RWPE1 (cell line): ENCODE measurements at regions not wholly inside any gene's neighbourhood (a gene's known extent, or its start where the extent isn't known, plus 50 kb on each side); places are given as distances from the start of the nearest gene placed in this dataset.
"Not testable (repeated sequence)": the region's sequence is repeated elsewhere in the genome, so short reads cannot be mapped to it uniquely, and the experiment has no call there.

Experiments
- CTCF ChIA-PET: fragments of 350-600 bp; sonication (Branson Sonifier 250); formaldehyde crosslinking; extraction: SDS; loops from one replicate; lab custom pipeline; 2021; lab: Yijun Ruan, JAX
- POLR2A ChIA-PET: fragments of 400-600 bp; formaldehyde crosslinking; extraction: SDS; loops from one replicate; lab custom pipeline; 2020; ENCODE audit warnings: antibody characterized with exemption; ENCODE audit not compliant: low non-redundant PET; lab: Yijun Ruan, JAX
- DNase-seq: peaks from one replicate; pipeline ENCODE4 v3.0.0; 2012; ENCODE audit warnings: low spot score
- H3K27ac ChIP-seq: fragments of 450-650 bp; 2 replicates; pipeline ENCODE4 v1.5.1; 2017
- CTCF ChIP-seq: fragments of 450-650 bp; conservative IDR thresholded peaks from 2 replicates; pipeline ENCODE4 v1.5.1; 2017; ENCODE audit warnings: low read depth, mild to moderate bottlenecking

DNA sequence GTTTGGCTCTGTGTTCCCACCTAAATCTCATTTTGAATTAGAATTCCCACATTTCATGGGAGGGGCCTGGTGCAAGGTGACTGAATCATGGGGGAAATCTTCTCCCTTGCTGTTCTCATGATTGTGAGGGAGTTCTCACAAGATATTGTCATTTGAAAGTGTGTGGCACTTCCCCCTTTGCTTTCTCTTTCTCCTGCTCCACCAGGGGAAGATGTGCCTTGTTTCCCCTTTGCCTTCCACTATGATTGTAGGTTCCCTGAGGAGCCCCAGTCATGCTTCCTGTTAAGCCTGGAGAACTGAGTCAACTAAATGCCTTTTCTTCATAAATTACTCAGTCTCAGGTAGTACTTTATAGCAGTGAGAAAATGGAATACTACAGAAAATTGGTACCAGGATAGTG is 157.2 kb upstream of the TPRG1 start:
- DNase-seq = no peak
- ChIA-PET CTCF (no interaction called here), POLR2A (no interaction called here)
- no peak for TF ChIP-seq CTCF
- no peak overlapping the region for H3K27ac ChIP-seq

DNA sequence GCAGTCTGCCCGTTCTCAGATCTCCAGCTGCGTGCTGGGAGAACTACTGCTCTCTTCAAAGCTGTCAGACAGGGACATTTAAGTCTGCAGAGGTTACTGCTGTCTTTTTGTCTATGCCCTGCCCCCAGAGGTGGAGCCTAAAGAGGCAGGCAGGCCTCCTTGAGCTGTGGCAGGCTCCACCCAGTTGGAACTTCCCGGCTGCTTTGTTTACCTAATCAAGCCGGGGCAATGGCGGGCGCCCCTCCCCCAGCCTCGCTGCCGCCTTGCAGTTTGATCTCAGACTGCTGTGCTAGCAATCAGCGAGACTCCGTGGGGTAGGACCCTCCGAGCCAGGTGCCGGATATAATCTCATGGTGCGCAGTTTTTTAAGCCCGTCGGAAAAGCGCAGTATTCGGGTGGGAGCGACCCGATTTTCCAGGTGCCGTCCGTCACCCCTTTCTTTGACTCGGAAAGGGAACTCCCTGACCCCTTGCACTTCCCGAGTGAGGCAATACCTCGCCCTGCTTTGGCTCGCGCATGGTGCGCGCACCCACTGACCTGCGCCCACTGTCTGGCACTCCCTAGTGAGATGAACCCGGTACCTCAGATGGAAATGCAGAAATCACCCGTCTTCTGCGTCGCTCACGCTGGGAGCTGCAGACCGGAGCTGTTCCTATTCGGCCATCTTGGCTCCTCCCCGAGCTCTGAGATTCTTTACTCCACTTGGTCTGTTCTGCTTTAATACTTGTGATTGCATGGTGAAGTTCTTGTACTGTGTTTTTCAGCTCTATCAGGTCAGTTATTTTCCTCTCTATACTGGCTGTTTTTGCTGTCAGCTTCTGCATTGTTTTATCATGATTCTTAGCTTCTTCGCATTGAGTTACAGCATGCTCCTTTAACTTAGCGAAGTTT is 148.9 kb upstream of the TPRG1 start:
- POLR2A ChIA-PET, H3K27ac ChIP-seq, CTCF ChIA-PET, DNase-seq: not testable (repeated sequence)

DNA sequence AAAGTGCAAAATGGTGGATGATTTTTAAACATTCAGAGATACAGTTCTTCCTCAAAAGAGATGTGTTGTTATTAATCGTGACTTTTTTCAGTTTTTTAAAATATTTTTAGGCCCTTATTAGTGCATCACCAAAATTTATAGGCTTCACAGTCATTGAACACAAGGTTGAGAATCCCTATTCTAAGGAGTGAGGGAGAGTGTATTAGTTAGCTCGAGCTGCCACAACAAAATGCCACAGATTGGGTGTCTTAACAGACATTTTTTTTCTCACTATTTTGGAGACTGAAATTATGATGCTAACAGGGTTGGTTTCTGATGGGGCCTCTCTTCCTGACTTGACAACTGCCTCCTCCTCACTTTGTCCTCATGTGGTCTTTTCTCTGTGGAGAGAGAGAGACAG is 145.9 kb upstream of the TPRG1 start:
- no peak for TF ChIP-seq CTCF

DNA sequence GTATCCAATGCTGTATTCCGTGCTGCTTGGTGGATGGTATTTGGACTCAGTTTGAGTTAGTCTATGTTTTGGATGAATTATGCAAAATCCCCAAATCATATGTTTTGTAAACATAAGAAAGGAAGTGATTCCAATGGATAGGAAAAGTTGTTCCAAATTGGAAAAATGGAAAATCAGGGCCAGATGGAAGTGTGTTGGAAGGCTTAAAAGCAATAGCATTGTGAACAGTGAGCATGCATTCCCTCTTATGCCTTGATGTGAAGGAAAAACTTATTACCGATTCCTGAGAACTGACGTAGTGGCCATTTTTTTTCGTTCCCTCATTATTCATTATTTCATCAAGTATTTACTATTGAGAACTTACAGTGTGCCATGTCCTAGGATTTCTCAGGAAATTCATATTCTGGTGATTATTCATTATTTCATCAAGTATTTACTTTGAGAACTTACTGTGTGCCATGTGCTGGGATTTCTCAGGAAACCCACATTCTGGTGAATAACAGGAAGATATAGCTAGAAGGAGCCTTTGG is 144.1 kb upstream of the TPRG1 start:
- DNase-seq = no peak
- no peak overlapping the region for H3K27ac ChIP-seq
- TF ChIP-seq CTCF = no peak
- CTCF ChIA-PET = no interaction called here
- POLR2A ChIA-PET = no interaction called here

More for the DNA sequence above, 145.9 kb upstream of the TPRG1 start:
- no peak overlapping the region for H3K27ac ChIP-seq
- POLR2A ChIA-PET = no interaction called here
- CTCF ChIA-PET = no interaction called here
- no peak for DNase-seq

- no peak overlapping the region for H3K27ac ChIP-seq
- ChIA-PET POLR2A (interaction anchor here (0.6 kb wide), 1 partner anchor 148 kb away, joined by 11 read pairs; no protein-coding TSS in a partner anchor), CTCF (interaction anchor here (0.6 to 0.8 kb wide), 2 partner anchors 44 to 1298 kb away, joined by 5 to 6 read pairs; no protein-coding TSS in a partner anchor)
- DNase-seq = no peak
- TF ChIP-seq CTCF = no peak
These were observed 132.7 kb upstream of the TPRG1 start for GRCh38 chr3:189038773-189039745.

- no peak for TF ChIP-seq CTCF
- no peak for DNase-seq
- H3K27ac ChIP-seq = no peak overlapping the region
- ChIA-PET CTCF (interaction anchor here (0.5 to 2.7 kb wide), 10 partner anchors 8 to 1301 kb away, joined by 3 to 18 read pairs (median 5); partner anchors contain the start of gene BCL6), POLR2A (no interaction called here)
These were observed 131.0 kb upstream of the TPRG1 start for GRCh38 chr3:189040656-189041335.
